H9 (cell line): ENCODE measurements at regions not wholly inside any gene's neighbourhood (a gene's known extent, or its start where the extent isn't known, plus 50 kb on each side); places are given as distances from the start of the nearest gene placed in this dataset.

Experiments
- DNase-seq: peaks from one replicate; pipeline ENCODE4 v3.0.0-alpha.2; 2017
- H2AFZ ChIP-seq: one replicate; pipeline ENCODE4 v1.6.1; 2013; ENCODE audit warnings: mild to moderate bottlenecking, low read length, control low read depth, moderate library complexity
- H2AK5ac ChIP-seq: 2 replicates; pipeline ENCODE4 v1.6.1; 2013; ENCODE audit warnings: low read length, control low read depth, mixed read lengths; ENCODE audit not compliant: insufficient read length
- H2BK120ac ChIP-seq: one replicate; pipeline ENCODE4 v1.6.1; 2013; ENCODE audit warnings: low read depth, mild to moderate bottlenecking, low read length, control low read depth, inconsistent platforms; ENCODE audit not compliant: poor library complexity, severe bottlenecking
- H2BK12ac ChIP-seq: 2 replicates; pipeline ENCODE4 v1.6.1; 2013; ENCODE audit warnings: low read length, control low read depth, mixed read lengths, low read depth; ENCODE audit not compliant: insufficient read length
- H2BK15ac ChIP-seq: 2 replicates; pipeline ENCODE4 v1.6.1; 2013; ENCODE audit warnings: low read depth, low read length, control low read depth
- H2BK20ac ChIP-seq: one replicate; pipeline ENCODE4 v1.6.1; 2013; ENCODE audit warnings: low read depth, mild to moderate bottlenecking, low read length, control low read depth, inconsistent platforms; ENCODE audit not compliant: poor library complexity, severe bottlenecking
- H2BK5ac ChIP-seq: 2 replicates; pipeline ENCODE4 v1.6.1; 2013; ENCODE audit warnings: low read length, control low read depth, mixed read lengths; ENCODE audit not compliant: insufficient read length
- H3K14ac ChIP-seq: 2 replicates; pipeline ENCODE4 v1.6.1; 2013; ENCODE audit warnings: low read length, control low read depth; ENCODE audit not compliant: insufficient read depth
- H3K18ac ChIP-seq: 2 replicates; pipeline ENCODE4 v1.6.1; 2013; ENCODE audit warnings: low read depth, mild to moderate bottlenecking, mixed read lengths, low read length, control low read depth; ENCODE audit not compliant: insufficient read length
- H3K23ac ChIP-seq: 2 replicates; pipeline ENCODE4 v1.6.1; 2013; ENCODE audit warnings: low read length, control low read depth, mixed read lengths, low read depth; ENCODE audit not compliant: insufficient read length
- H3K23me2 ChIP-seq: 2 replicates; pipeline ENCODE4 v1.6.1; 2013; ENCODE audit warnings: low read depth, mild to moderate bottlenecking, mixed read lengths, low read length, control low read depth; ENCODE audit not compliant: insufficient read length, poor library complexity, severe bottlenecking
- H3K27ac ChIP-seq: 2 replicates; pipeline ENCODE4 v1.5.1; 2013; ENCODE audit warnings: low read length, control low read depth, mixed read lengths, low read depth; ENCODE audit not compliant: insufficient read length
- H3K27me3 ChIP-seq: 2 replicates; pipeline ENCODE4 v1.6.1; 2013; ENCODE audit warnings: low read length, control low read depth, inconsistent platforms; ENCODE audit not compliant: insufficient read depth
- H3K4ac ChIP-seq: 2 replicates; pipeline ENCODE4 v1.6.1; 2013; ENCODE audit warnings: low read depth, mild to moderate bottlenecking, control low read depth, inconsistent platforms, low read length, moderate library complexity
- H3K4me1 ChIP-seq: 2 replicates; pipeline ENCODE4 v1.6.1; 2013; ENCODE audit warnings: low read length, control low read depth, inconsistent platforms; ENCODE audit not compliant: insufficient read depth
- H3K4me2 ChIP-seq: 2 replicates; pipeline ENCODE4 v1.6.1; 2013; ENCODE audit warnings: low read length, control low read depth, mixed read lengths; ENCODE audit not compliant: insufficient read length, insufficient read depth
- H3K56ac ChIP-seq: 2 replicates; pipeline ENCODE4 v1.6.1; 2013; ENCODE audit warnings: low read depth, mild to moderate bottlenecking, mixed read lengths, low read length, control low read depth; ENCODE audit not compliant: insufficient read length
- H3K79me1 ChIP-seq: 2 replicates; pipeline ENCODE4 v1.6.1; 2013; ENCODE audit warnings: low read depth, mild to moderate bottlenecking, moderate library complexity, low read length, control low read depth, inconsistent platforms; ENCODE audit not compliant: insufficient read depth, poor library complexity, severe bottlenecking
- H3K79me2 ChIP-seq: 2 replicates; pipeline ENCODE4 v1.6.1; 2013; ENCODE audit warnings: low read length, control low read depth, inconsistent platforms; ENCODE audit not compliant: insufficient read depth
- H3K9ac ChIP-seq: 2 replicates; pipeline ENCODE4 v1.6.1; 2013; ENCODE audit warnings: low read length, control low read depth, mixed read lengths; ENCODE audit not compliant: insufficient read length; ENCODE audit errors: extremely low read depth
- H3K9me3 ChIP-seq: one replicate; pipeline ENCODE4 v1.6.1; 2013; ENCODE audit warnings: low read depth, low read length, inconsistent platforms; ENCODE audit not compliant: control insufficient read depth
- H3T11ph ChIP-seq: one replicate; pipeline ENCODE4 v1.6.1; 2013; ENCODE audit warnings: mild to moderate bottlenecking, low read length, control low read depth, inconsistent platforms
- H4K20me1 ChIP-seq: one replicate; pipeline ENCODE4 v1.6.1; 2013; ENCODE audit not compliant: control insufficient read depth, insufficient read length, insufficient read depth
- H4K5ac ChIP-seq: 2 replicates; pipeline ENCODE4 v1.6.1; 2013; ENCODE audit warnings: low read depth, mild to moderate bottlenecking, mixed read lengths, low read length, control low read depth; ENCODE audit not compliant: insufficient read length
- H4K8ac ChIP-seq: replicated peaks from 2 replicates; pipeline ENCODE4 v1.6.1; 2013; ENCODE audit warnings: low read length, control low read depth, mixed read lengths, low read depth; ENCODE audit not compliant: insufficient read length
- H4K91ac ChIP-seq: 2 replicates; pipeline ENCODE4 v1.6.1; 2013; ENCODE audit warnings: low read depth, mild to moderate bottlenecking, moderate library complexity, mixed read lengths, low read length, control low read depth; ENCODE audit not compliant: insufficient read length
- H3K27ac Mint-ChIP-seq, 3 experiments: 2 replicates in 2 of 3; 3 replicates in 1 of 3; pipeline ENCODE4 v1.8.0; 2020 to 2021; ENCODE audit warnings: mixed read lengths in 3 of 3, mild to moderate bottlenecking in 1 of 3, moderate library complexity in 1 of 3
- H3K27me3 Mint-ChIP-seq: 2 replicates; pipeline ENCODE4 v1.8.0; 2021; ENCODE audit warnings: low read depth, mild to moderate bottlenecking, moderate library complexity, mixed read lengths
- H3K36me3 Mint-ChIP-seq, 3 experiments: 2 replicates in 2 of 3; 3 replicates in 1 of 3; pipeline ENCODE4 v1.8.0; 2020 to 2021; ENCODE audit warnings: low read depth in 3 of 3, mixed read lengths in 3 of 3; ENCODE audit not compliant: insufficient read depth in 1 of 3
- H3K4me1 Mint-ChIP-seq, 2 experiments: 2 replicates each; pipeline ENCODE4 v1.8.0; 2020; ENCODE audit warnings: mixed read lengths in 2 of 2
- H3K4me3 Mint-ChIP-seq, 2 experiments: 2 replicates in 1 of 2; 3 replicates in 1 of 2; pipeline ENCODE4 v1.8.0; 2020 to 2021; ENCODE audit warnings: mild to moderate bottlenecking in 2 of 2, mixed read lengths in 2 of 2, moderate library complexity in 1 of 2
- H3K9me3 Mint-ChIP-seq, 2 experiments: 2 replicates in 1 of 2; 3 replicates in 1 of 2; pipeline ENCODE4 v1.8.0; 2020; ENCODE audit warnings: mild to moderate bottlenecking in 2 of 2, mixed read lengths in 2 of 2, moderate library complexity in 1 of 2
- WGBS: extraction: QIAGEN DNeasy Blood & Tissue Kit; methylation state at CpG from one replicate; pipeline ENCODE4 v1.1.7; 2013; ENCODE audit warnings: missing lambda C conversion rate, low lambda C conversion rate, mixed read lengths; ENCODE audit not compliant: insufficient read length; ENCODE audit errors: extremely low coverage; 5-methylcytosine and 5-hydroxymethylcytosine counted together
- TF ChIP-seq, protein P1 (sequence below): fragments of 200-600 bp; sonication (generic); conservative IDR thresholded peaks from 3 replicates; pipeline ENCODE4 v1.8.0; 2021; ENCODE audit warnings: antibody characterized with exemption, mild to moderate bottlenecking

GRCh38 chr5:102625928-102626327, 127.1 kb upstream of the SLCO6A1 start:
- H3K27me3 ChIP-seq, result no peaks in the 10 kb centered on the region
- Mint-ChIP-seq H3K4me3 (no peak overlapping the region), H3K36me3 (no peaks in the 10 kb centered on the region), H3K27ac (no peak overlapping the region), H3K9me3 (no peaks in the 10 kb centered on the region), H3K4me1 (no peaks in the 10 kb centered on the region), H3K27me3 (no peaks in the 10 kb centered on the region)
- no peaks in the 10 kb centered on the region for H3K79me1 ChIP-seq
- no peak overlapping the region for H4K8ac ChIP-seq
- no peaks in the 10 kb centered on the region for H3K79me2 ChIP-seq
- no peak overlapping the region for H2AFZ ChIP-seq
- no peak overlapping the region for H3K56ac ChIP-seq
- H3K14ac ChIP-seq, result no peak overlapping the region
- WGBS, result no CpG with 5 or more reads among the region's 3 CpGs
- H2BK12ac ChIP-seq, result no peak overlapping the region
- H4K91ac ChIP-seq, result no peak overlapping the region
- H3K27ac ChIP-seq, result no peak overlapping the region
- no peak overlapping the region for H2BK15ac ChIP-seq
- no peak overlapping the region for H3K4me2 ChIP-seq
- H3K9ac ChIP-seq, result no peak overlapping the region
- no peak overlapping the region for H4K5ac ChIP-seq
- H3T11ph ChIP-seq, result no peak overlapping the region
- no peaks in the 10 kb centered on the region for H3K9me3 ChIP-seq
- no peak overlapping the region for H2BK20ac ChIP-seq
- H2AK5ac ChIP-seq, result no peak overlapping the region
- no peak overlapping the region for H3K18ac ChIP-seq
- H2BK5ac ChIP-seq, result no peak overlapping the region
- no peaks in the 10 kb centered on the region for H3K4me1 ChIP-seq
- DNase-seq, result no peak
- no peak overlapping the region for H2BK120ac ChIP-seq
- no peak overlapping the region for H3K4ac ChIP-seq
- TF ChIP-seq, protein P1, sequence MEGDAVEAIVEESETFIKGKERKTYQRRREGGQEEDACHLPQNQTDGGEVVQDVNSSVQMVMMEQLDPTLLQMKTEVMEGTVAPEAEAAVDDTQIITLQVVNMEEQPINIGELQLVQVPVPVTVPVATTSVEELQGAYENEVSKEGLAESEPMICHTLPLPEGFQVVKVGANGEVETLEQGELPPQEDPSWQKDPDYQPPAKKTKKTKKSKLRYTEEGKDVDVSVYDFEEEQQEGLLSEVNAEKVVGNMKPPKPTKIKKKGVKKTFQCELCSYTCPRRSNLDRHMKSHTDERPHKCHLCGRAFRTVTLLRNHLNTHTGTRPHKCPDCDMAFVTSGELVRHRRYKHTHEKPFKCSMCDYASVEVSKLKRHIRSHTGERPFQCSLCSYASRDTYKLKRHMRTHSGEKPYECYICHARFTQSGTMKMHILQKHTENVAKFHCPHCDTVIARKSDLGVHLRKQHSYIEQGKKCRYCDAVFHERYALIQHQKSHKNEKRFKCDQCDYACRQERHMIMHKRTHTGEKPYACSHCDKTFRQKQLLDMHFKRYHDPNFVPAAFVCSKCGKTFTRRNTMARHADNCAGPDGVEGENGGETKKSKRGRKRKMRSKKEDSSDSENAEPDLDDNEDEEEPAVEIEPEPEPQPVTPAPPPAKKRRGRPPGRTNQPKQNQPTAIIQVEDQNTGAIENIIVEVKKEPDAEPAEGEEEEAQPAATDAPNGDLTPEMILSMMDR, result no peak
- no peak overlapping the region for H3K23ac ChIP-seq
- H3K23me2 ChIP-seq, result no peaks in the 10 kb centered on the region
- no peaks in the 10 kb centered on the region for H4K20me1 ChIP-seq
